ENCODE measurements at regions not wholly inside any gene's neighbourhood (a gene's known extent, or its start where the extent isn't known, plus 50 kb on each side); places are given as distances from the start of the nearest gene placed in this dataset.
"Not testable (repeated sequence)": the region's sequence is repeated elsewhere in the genome, so short reads cannot be mapped to it uniquely, and the experiment has no call there.

DNA sequence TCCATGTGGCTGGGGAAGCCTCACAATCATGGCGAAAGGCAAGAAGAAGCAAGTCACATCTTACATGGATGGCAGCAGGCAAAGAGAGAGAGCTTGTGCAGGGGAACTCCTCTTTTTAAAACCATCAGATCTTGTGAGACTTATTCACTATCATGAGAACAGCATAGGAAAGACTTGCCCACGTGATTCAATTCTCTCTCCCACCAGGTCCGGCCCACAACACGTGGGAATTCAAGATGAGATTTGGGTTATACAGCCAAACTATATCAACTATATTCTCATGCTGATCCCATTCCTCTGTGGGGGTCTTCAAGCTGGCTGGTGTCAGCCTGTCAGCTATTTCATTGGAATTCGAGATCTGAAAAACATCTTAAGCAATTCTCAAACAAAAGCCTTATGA is 56.7 kb upstream of the RBM24 start:
- not testable (repeated sequence) for TF ChIP-seq POLR2A (IDR thresholded peaks at IDR 0.05; ENCODE audit: insufficient read depth in 1 of 2, low read depth in 2 of 2, low read length in 2 of 2); MAFK (conservative IDR thresholded peaks at IDR 0.05 in 1 of 2, IDR thresholded peaks at IDR 0.05 in 1 of 2; ENCODE audit: low read length in 2 of 2); HNF4A (CRISPR knock-in tag; IDR thresholded peaks at IDR 0.05); JUN (CRISPR knock-in tag; IDR thresholded peaks at IDR 0.05); ASH2L (IDR thresholded peaks at IDR 0.05; ENCODE audit: insufficient read length, low read depth, low read length); SMC3 (IDR thresholded peaks at IDR 0.05; ENCODE audit: low read length); SP4 (CRISPR knock-in tag; IDR thresholded peaks at IDR 0.05)
- TF ChIP-seq, protein P1, sequence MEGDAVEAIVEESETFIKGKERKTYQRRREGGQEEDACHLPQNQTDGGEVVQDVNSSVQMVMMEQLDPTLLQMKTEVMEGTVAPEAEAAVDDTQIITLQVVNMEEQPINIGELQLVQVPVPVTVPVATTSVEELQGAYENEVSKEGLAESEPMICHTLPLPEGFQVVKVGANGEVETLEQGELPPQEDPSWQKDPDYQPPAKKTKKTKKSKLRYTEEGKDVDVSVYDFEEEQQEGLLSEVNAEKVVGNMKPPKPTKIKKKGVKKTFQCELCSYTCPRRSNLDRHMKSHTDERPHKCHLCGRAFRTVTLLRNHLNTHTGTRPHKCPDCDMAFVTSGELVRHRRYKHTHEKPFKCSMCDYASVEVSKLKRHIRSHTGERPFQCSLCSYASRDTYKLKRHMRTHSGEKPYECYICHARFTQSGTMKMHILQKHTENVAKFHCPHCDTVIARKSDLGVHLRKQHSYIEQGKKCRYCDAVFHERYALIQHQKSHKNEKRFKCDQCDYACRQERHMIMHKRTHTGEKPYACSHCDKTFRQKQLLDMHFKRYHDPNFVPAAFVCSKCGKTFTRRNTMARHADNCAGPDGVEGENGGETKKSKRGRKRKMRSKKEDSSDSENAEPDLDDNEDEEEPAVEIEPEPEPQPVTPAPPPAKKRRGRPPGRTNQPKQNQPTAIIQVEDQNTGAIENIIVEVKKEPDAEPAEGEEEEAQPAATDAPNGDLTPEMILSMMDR (CRISPR knock-in tag; IDR thresholded peaks at IDR 0.05) = not testable (repeated sequence)

All from HepG2 (cell line).